DOHH2 (cell line): ENCODE measurements at regions not wholly inside any gene's neighbourhood (a gene's known extent, or its start where the extent isn't known, plus 50 kb on each side); places are given as distances from the start of the nearest gene placed in this dataset.

Source experiments
- CTCF ChIP-seq: fragments of 200-600 bp; sonication (generic); IDR thresholded peaks from one replicate; pipeline ENCODE4 v1.5.1; 2014; ENCODE audit warnings: antibody characterized with exemption, mild to moderate bottlenecking, low read depth, low read length; ENCODE audit not compliant: poor library complexity, severe bottlenecking
- EZH2phosphoT487 ChIP-seq: fragments of 200-600 bp; sonication (generic); IDR thresholded peaks from 2 replicates; pipeline ENCODE4 v1.6.1; 2017; ENCODE audit warnings: borderline replicate concordance, mild to moderate bottlenecking, antibody characterized with exemption, low read length, moderate library complexity, mixed read lengths

GRCh38 chr6:141580988-141581552 is 551.7 kb upstream of the GJE1 start:
- TF ChIP-seq CTCF = no peak
- no peak for TF ChIP-seq EZH2phosphoT487
